ENCODE measurements at regions not wholly inside any gene's neighbourhood (a gene's known extent, or its start where the extent isn't known, plus 50 kb on each side); places are given as distances from the start of the nearest gene placed in this dataset.

DNA sequence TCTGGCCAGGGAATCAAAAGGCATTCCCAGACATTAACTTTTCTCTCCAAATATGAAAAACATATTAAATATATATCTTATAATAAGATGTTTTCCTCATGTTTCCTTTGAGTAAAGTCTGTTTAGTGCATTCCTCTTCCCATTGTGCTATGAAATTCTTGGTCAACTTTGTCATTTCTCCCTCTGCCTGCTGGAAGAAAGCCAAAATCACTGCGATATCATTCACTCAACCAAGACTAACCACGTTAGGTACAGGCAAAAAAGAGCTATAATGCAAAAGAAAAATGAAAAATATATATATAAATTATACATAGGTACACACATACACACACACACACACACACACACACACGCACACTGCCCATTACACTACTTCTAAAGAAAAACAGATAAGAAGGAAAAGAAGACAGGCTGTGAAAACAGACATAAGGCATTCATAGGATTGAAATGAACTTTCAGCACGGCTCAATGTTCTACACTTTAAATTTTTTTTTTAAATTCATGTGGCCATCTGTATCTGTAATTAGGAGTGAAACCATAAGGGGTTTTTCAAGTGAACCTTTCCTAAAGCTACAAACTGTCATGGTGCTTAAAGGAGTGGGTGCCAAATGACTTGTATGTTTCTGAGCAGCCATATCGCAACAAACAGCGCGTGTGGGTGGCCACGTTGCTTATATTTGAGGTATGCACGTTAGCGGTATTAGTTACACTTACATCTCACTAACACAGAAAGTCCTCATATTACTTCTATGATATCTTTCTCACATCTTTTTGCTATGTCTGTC, 71.6 kb upstream of the PSMD7 start:
- TF ChIP-seq POLR2A (IDR thresholded peaks at IDR 0.05) (no peak), CTCF (IDR thresholded peaks at IDR 0.05) (no peak)
